Breast epithelium (tissue), 3 donors: ENCODE measurements at regions not wholly inside any gene's neighbourhood (a gene's known extent, or its start where the extent isn't known, plus 50 kb on each side); places are given as distances from the start of the nearest gene placed in this dataset.

ENCODE experiments used
- POLR2AphosphoS5 ChIP-seq, 3 donors: sonication (generic); formaldehyde crosslinking; IDR thresholded peaks; one replicate each; pipeline ENCODE4 v1.6.1; 2017; ENCODE audit warnings: antibody characterized with exemption in 3 of 3
- TF ChIP-seq, protein P1 (sequence below), 3 donors: fragments of 450-650 bp; IDR thresholded peaks; one replicate each; pipeline ENCODE4 v1.5.1; 2016 to 2017; ENCODE audit warnings: antibody characterized with exemption in 3 of 3, mild to moderate bottlenecking in 3 of 3, moderate library complexity in 3 of 3

DNA sequence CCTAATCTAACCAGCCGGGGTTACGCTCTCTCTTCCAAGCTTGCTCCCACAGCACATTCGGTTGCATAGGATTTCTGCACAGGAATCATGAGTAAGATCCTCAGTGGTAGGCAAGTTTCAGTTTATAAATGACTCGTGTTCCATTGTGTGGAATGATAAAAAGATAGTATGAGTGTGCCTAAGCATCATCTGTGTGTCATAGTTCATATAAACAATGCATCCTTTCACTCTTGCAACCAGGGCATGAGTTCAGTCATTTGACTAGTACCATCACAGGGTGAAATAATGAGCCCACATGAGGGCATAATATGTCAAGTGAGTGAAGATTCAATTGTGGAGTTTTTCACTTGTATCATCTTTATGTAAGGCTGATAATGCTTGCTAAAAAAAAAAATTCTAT lies 417.1 kb upstream of the CDH2 start:
- TF ChIP-seq, protein P1, sequence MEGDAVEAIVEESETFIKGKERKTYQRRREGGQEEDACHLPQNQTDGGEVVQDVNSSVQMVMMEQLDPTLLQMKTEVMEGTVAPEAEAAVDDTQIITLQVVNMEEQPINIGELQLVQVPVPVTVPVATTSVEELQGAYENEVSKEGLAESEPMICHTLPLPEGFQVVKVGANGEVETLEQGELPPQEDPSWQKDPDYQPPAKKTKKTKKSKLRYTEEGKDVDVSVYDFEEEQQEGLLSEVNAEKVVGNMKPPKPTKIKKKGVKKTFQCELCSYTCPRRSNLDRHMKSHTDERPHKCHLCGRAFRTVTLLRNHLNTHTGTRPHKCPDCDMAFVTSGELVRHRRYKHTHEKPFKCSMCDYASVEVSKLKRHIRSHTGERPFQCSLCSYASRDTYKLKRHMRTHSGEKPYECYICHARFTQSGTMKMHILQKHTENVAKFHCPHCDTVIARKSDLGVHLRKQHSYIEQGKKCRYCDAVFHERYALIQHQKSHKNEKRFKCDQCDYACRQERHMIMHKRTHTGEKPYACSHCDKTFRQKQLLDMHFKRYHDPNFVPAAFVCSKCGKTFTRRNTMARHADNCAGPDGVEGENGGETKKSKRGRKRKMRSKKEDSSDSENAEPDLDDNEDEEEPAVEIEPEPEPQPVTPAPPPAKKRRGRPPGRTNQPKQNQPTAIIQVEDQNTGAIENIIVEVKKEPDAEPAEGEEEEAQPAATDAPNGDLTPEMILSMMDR (IDR thresholded peaks at IDR 0.05), result no peak
- no peak for TF ChIP-seq POLR2AphosphoS5 (IDR thresholded peaks at IDR 0.05)
